ENCODE measurements at regions not wholly inside any gene's neighbourhood (a gene's known extent, or its start where the extent isn't known, plus 50 kb on each side); places are given as distances from the start of the nearest gene placed in this dataset.

GRCh38 chr13:33548069-33548468 lies 262.5 kb upstream of the STARD13 start:
- H3K4me1 Mint-ChIP-seq (ENCODE audit: low read depth, unreplicated experiment): no peaks in the 10 kb centered on the region
- no TSS peak for BruUV-seq (replicated peaks)
- H3K27me3 Mint-ChIP-seq (ENCODE audit: unreplicated experiment): no peaks in the 10 kb centered on the region
- intact Hi-C loops (cut with micrococcal nuclease; ENCODE audit: unreplicated experiment): loop anchor here (5.0 kb wide), 1 partner anchor 129 kb away; no protein-coding TSS in a partner anchor
- CTCF ChIA-PET: no interaction called here
- DNase-seq: no peak
- no peaks in the 10 kb centered on the region for H3K9me3 Mint-ChIP-seq (ENCODE audit: low read depth, unreplicated experiment)
- no peaks in the 10 kb centered on the region for H3K36me3 Mint-ChIP-seq (ENCODE audit: insufficient read depth, unreplicated experiment)
- H3K4me3 Mint-ChIP-seq (ENCODE audit: low read depth, unreplicated experiment): no peak overlapping the region
- no peak overlapping the region for H3K27ac Mint-ChIP-seq (ENCODE audit: unreplicated experiment)
- TF ChIP-seq, protein P1, sequence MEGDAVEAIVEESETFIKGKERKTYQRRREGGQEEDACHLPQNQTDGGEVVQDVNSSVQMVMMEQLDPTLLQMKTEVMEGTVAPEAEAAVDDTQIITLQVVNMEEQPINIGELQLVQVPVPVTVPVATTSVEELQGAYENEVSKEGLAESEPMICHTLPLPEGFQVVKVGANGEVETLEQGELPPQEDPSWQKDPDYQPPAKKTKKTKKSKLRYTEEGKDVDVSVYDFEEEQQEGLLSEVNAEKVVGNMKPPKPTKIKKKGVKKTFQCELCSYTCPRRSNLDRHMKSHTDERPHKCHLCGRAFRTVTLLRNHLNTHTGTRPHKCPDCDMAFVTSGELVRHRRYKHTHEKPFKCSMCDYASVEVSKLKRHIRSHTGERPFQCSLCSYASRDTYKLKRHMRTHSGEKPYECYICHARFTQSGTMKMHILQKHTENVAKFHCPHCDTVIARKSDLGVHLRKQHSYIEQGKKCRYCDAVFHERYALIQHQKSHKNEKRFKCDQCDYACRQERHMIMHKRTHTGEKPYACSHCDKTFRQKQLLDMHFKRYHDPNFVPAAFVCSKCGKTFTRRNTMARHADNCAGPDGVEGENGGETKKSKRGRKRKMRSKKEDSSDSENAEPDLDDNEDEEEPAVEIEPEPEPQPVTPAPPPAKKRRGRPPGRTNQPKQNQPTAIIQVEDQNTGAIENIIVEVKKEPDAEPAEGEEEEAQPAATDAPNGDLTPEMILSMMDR (IDR thresholded peaks at IDR 0.05; ENCODE audit: unreplicated experiment): no peak

- Mint-ChIP-seq H3K4me1 (ENCODE audit: low read depth, unreplicated experiment) (no peaks in the 10 kb centered on the region), H3K4me3 (ENCODE audit: low read depth, unreplicated experiment) (no peak overlapping the region), H3K27me3 (ENCODE audit: unreplicated experiment) (no peaks in the 10 kb centered on the region), H3K36me3 (ENCODE audit: insufficient read depth, unreplicated experiment) (no peaks in the 10 kb centered on the region), H3K27ac (ENCODE audit: unreplicated experiment) (no peak overlapping the region), H3K9me3 (ENCODE audit: low read depth, unreplicated experiment) (no peaks in the 10 kb centered on the region)
- no peak for DNase-seq
- intact Hi-C loops (cut with micrococcal nuclease; ENCODE audit: unreplicated experiment): no loop called here
- TF ChIP-seq, protein P1 (IDR thresholded peaks at IDR 0.05; ENCODE audit: unreplicated experiment): no peak
- CTCF ChIA-PET: no interaction called here
- BruUV-seq (replicated peaks): no TSS peak
These were observed 264.7 kb upstream of the STARD13 start for GRCh38 chr13:33550276-33550675.

- no peaks in the 10 kb centered on the region for H3K9me3 Mint-ChIP-seq (ENCODE audit: low read depth, unreplicated experiment)
- no peak overlapping the region for H3K4me3 Mint-ChIP-seq (ENCODE audit: low read depth, unreplicated experiment)
- H3K27me3 Mint-ChIP-seq (ENCODE audit: unreplicated experiment): no peaks in the 10 kb centered on the region
- TF ChIP-seq, protein P1 (IDR thresholded peaks at IDR 0.05; ENCODE audit: unreplicated experiment): no peak
- intact Hi-C loops (cut with micrococcal nuclease; ENCODE audit: unreplicated experiment): no loop called here
- no peak for DNase-seq
- H3K4me1 Mint-ChIP-seq (ENCODE audit: low read depth, unreplicated experiment): no peaks in the 10 kb centered on the region
- no peak overlapping the region for H3K27ac Mint-ChIP-seq (ENCODE audit: unreplicated experiment)
- CTCF ChIA-PET: no interaction called here
- no peaks in the 10 kb centered on the region for H3K36me3 Mint-ChIP-seq (ENCODE audit: insufficient read depth, unreplicated experiment)
- no TSS peak for BruUV-seq (replicated peaks)
These were observed 265.3 kb upstream of the STARD13 start for GRCh38 chr13:33550885-33551284.

DNA sequence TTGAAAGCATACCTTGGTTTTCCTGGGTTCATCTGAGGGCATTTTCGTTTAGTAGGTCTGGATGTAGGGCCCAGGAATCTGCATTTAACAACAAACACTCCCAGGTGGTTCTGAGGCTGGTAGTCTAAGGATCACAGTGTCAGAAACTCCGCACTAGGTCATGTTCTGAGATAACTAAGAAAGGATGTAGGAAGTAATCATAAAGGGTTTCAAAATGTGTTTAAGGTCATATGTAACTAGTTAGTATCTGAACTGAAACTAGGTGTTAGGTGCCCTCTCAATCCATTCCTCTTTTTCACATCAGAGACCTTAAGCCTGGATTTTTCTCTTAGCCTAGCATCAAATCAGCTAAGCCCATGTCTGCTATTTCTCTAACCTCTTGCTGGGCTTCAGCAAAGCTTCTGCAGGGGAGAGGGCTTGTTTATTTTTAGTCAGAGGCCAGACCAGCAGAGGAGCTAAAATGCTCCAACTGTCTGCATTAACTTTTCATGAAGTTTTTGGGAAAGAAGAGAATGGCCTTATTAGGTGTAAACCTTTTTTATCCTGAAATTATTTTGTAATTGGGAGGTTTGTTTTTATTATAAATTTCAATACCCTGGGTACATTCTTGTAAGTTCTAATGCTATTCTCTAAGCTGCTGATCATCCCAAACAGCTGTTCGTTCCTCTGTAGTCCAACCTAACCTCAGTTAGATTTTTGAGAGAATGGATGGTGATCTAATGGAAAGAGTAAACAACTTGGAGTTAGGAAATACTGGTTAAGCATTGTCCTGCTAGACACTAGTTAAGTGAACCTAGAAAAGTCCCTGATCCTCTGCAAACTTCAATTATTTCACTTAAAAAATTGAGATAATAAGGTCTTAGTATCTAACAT lies 262.8 kb upstream of the RFC3 start:
- no TSS peak for BruUV-seq (replicated peaks)

More for the DNA sequence above, 262.8 kb upstream of the RFC3 start:
- no peak overlapping the region for H3K4me3 Mint-ChIP-seq (ENCODE audit: low read depth, unreplicated experiment)
- no peak for DNase-seq
- CTCF ChIA-PET: no interaction called here
- no peaks in the 10 kb centered on the region for H3K36me3 Mint-ChIP-seq (ENCODE audit: insufficient read depth, unreplicated experiment)
- no peaks in the 10 kb centered on the region for H3K4me1 Mint-ChIP-seq (ENCODE audit: low read depth, unreplicated experiment)
- TF ChIP-seq, protein P1 (IDR thresholded peaks at IDR 0.05; ENCODE audit: unreplicated experiment): no peak
- H3K9me3 Mint-ChIP-seq (ENCODE audit: low read depth, unreplicated experiment): no peaks in the 10 kb centered on the region
- no peaks in the 10 kb centered on the region for H3K27me3 Mint-ChIP-seq (ENCODE audit: unreplicated experiment)
- intact Hi-C loops (cut with micrococcal nuclease; ENCODE audit: unreplicated experiment): no loop called here
- H3K27ac Mint-ChIP-seq (ENCODE audit: unreplicated experiment): no peak overlapping the region

All from Calu3 (cell line).